Endothelial cell (in vitro differentiated cells): ENCODE measurements at regions not wholly inside any gene's neighbourhood (a gene's known extent, or its start where the extent isn't known, plus 50 kb on each side); places are given as distances from the start of the nearest gene placed in this dataset.

ENCODE experiments used
- DNase-seq: peaks from one replicate; pipeline ENCODE4 v3.0.0; 2021; ENCODE audit warnings: low spot score
- H3K27ac Mint-ChIP-seq: one replicate; pipeline ENCODE4 v1.8.0; 2021; ENCODE audit warnings: mixed read lengths, inconsistent platforms; ENCODE audit not compliant: unreplicated experiment
- H3K27me3 Mint-ChIP-seq: one replicate; pipeline ENCODE4 v1.8.0; 2021; ENCODE audit warnings: mild to moderate bottlenecking, moderate library complexity, mixed read lengths, inconsistent platforms; ENCODE audit not compliant: unreplicated experiment
- H3K36me3 Mint-ChIP-seq: one replicate; pipeline ENCODE4 v1.8.0; 2021; ENCODE audit warnings: mild to moderate bottlenecking, low read depth, mixed read lengths, inconsistent platforms; ENCODE audit not compliant: unreplicated experiment
- H3K4me1 Mint-ChIP-seq: one replicate; pipeline ENCODE4 v1.8.0; 2021; ENCODE audit warnings: mild to moderate bottlenecking, mixed read lengths, inconsistent platforms; ENCODE audit not compliant: unreplicated experiment
- H3K4me3 Mint-ChIP-seq: one replicate; pipeline ENCODE4 v1.8.0; 2021; ENCODE audit warnings: mild to moderate bottlenecking, mixed read lengths, inconsistent platforms; ENCODE audit not compliant: unreplicated experiment
- H3K9me3 Mint-ChIP-seq: one replicate; pipeline ENCODE4 v1.8.0; 2021; ENCODE audit warnings: mixed read lengths, inconsistent platforms; ENCODE audit not compliant: unreplicated experiment
- TF ChIP-seq, protein P1 (sequence below): fragments of 200-600 bp; sonication (generic); IDR thresholded peaks from one replicate; pipeline ENCODE4 v1.5.0; 2021; ENCODE audit warnings: antibody characterized with exemption; ENCODE audit not compliant: unreplicated experiment

GRCh38 chr3:152587861-152588260 is 247.1 kb upstream of the P2RY1 start:
- H3K9me3 Mint-ChIP-seq: no peaks in the 10 kb centered on the region
- no peaks in the 10 kb centered on the region for H3K27me3 Mint-ChIP-seq
- H3K27ac Mint-ChIP-seq: no peak overlapping the region
- peaks cover 6% of the 10 kb centered on the region for H3K4me1 Mint-ChIP-seq
- H3K36me3 Mint-ChIP-seq: no peaks in the 10 kb centered on the region
- DNase-seq: no peak
- no peak overlapping the region for H3K4me3 Mint-ChIP-seq
- TF ChIP-seq, protein P1, sequence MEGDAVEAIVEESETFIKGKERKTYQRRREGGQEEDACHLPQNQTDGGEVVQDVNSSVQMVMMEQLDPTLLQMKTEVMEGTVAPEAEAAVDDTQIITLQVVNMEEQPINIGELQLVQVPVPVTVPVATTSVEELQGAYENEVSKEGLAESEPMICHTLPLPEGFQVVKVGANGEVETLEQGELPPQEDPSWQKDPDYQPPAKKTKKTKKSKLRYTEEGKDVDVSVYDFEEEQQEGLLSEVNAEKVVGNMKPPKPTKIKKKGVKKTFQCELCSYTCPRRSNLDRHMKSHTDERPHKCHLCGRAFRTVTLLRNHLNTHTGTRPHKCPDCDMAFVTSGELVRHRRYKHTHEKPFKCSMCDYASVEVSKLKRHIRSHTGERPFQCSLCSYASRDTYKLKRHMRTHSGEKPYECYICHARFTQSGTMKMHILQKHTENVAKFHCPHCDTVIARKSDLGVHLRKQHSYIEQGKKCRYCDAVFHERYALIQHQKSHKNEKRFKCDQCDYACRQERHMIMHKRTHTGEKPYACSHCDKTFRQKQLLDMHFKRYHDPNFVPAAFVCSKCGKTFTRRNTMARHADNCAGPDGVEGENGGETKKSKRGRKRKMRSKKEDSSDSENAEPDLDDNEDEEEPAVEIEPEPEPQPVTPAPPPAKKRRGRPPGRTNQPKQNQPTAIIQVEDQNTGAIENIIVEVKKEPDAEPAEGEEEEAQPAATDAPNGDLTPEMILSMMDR: no peak

GRCh38 chr3:152589644-152590043 is 245.3 kb upstream of the P2RY1 start:
- no peak for DNase-seq

GRCh38 chr3:152591515-152591914 is 243.4 kb upstream of the P2RY1 start:
- no peaks in the 10 kb centered on the region for H3K27me3 Mint-ChIP-seq
- no peaks in the 10 kb centered on the region for H3K9me3 Mint-ChIP-seq
- peaks cover 17% of the 10 kb centered on the region for H3K4me1 Mint-ChIP-seq
- no peak overlapping the region for H3K27ac Mint-ChIP-seq
- no peak for DNase-seq
- no peaks in the 10 kb centered on the region for H3K36me3 Mint-ChIP-seq
- TF ChIP-seq, protein P1: no peak
- H3K4me3 Mint-ChIP-seq: no peak overlapping the region

More at GRCh38 chr3:152589644-152590043, 245.3 kb upstream of the P2RY1 start:
- Mint-ChIP-seq H3K9me3 (no peaks in the 10 kb centered on the region), H3K4me3 (no peak overlapping the region), H3K27me3 (no peaks in the 10 kb centered on the region), H3K27ac (no peak overlapping the region), H3K36me3 (no peaks in the 10 kb centered on the region), H3K4me1 (peaks cover 9% of the 10 kb centered on the region)
- TF ChIP-seq, protein P1: no peak

DNA sequence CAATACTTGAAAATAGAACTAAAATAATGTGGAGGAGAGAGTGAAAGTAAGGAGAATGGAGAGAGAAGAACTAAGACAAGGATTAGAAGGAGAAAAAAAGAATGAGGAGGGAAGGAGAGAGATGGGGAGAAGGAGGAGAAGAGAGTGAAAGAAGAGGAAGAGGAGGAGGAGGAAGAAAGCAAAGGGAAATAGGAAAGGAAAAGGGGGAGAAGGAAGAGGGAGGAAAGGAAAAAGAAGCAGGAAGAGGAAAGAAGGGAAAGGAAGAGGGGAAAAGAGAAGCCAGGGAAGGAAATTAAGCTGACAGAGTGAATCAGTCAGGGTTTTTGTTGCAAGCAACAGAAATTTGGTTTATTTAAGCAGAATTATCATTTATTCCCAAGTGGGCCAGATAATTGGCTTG is 241.7 kb upstream of the P2RY1 start:
- H3K27ac Mint-ChIP-seq: peak overlapping the region; percentile 22

More for the DNA sequence above, 241.7 kb upstream of the P2RY1 start:
- TF ChIP-seq, protein P1: no peak
- Mint-ChIP-seq H3K4me3 (no peak overlapping the region), H3K36me3 (peaks cover 6% of the 10 kb centered on the region), H3K9me3 (no peaks in the 10 kb centered on the region), H3K27me3 (peaks cover 1% of the 10 kb centered on the region), H3K4me1 (peaks cover 33% of the 10 kb centered on the region)
- no peak for DNase-seq
